HL-60 (cell line): ENCODE measurements at regions not wholly inside any gene's neighbourhood (a gene's known extent, or its start where the extent isn't known, plus 50 kb on each side); places are given as distances from the start of the nearest gene placed in this dataset.

ENCODE experiments used
- GABPA ChIP-seq: IDR thresholded peaks from 2 replicates; pipeline ENCODE4 v1.6.1; 2012; ENCODE audit warnings: low read depth
- POLR2AphosphoS5 ChIP-seq: IDR thresholded peaks from 2 replicates; pipeline ENCODE4 v1.6.1; 2012; ENCODE audit warnings: low read depth
- SPI1 ChIP-seq: IDR thresholded peaks from 2 replicates; pipeline ENCODE4 v1.6.1; 2012; ENCODE audit warnings: low read depth, mild to moderate bottlenecking, borderline replicate concordance
- TF ChIP-seq, protein P1 (sequence below): IDR thresholded peaks from 2 replicates; pipeline ENCODE4 v1.6.1; 2012; ENCODE audit warnings: low read depth; ENCODE audit not compliant: insufficient replicate concordance
- TF ChIP-seq, protein P2 (sequence below): IDR thresholded peaks from one replicate; pipeline ENCODE4 v1.5.1; 2011; ENCODE audit warnings: low read length, control low read depth, inconsistent platforms; ENCODE audit not compliant: insufficient read depth

DNA sequence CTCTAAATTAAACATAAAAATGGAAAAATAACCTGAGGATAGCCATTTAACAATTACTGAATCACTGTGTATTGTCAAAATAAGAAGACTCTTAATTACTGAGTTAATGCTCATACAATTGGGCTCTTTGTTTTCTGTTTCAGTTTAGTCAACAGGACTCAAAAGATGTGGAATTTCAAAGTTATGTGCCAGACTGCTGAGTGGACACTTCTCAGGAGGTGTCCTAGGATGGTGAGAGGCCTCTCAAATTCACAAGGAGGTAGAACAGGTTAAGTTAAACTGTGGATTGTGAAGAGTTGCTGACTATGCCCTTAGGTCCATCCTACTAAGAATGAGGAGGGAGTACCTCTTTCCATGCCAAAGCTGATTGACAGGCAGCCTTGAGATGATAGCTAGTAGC is 157.7 kb upstream of the CHRM2 start:
- TF ChIP-seq, protein P1, sequence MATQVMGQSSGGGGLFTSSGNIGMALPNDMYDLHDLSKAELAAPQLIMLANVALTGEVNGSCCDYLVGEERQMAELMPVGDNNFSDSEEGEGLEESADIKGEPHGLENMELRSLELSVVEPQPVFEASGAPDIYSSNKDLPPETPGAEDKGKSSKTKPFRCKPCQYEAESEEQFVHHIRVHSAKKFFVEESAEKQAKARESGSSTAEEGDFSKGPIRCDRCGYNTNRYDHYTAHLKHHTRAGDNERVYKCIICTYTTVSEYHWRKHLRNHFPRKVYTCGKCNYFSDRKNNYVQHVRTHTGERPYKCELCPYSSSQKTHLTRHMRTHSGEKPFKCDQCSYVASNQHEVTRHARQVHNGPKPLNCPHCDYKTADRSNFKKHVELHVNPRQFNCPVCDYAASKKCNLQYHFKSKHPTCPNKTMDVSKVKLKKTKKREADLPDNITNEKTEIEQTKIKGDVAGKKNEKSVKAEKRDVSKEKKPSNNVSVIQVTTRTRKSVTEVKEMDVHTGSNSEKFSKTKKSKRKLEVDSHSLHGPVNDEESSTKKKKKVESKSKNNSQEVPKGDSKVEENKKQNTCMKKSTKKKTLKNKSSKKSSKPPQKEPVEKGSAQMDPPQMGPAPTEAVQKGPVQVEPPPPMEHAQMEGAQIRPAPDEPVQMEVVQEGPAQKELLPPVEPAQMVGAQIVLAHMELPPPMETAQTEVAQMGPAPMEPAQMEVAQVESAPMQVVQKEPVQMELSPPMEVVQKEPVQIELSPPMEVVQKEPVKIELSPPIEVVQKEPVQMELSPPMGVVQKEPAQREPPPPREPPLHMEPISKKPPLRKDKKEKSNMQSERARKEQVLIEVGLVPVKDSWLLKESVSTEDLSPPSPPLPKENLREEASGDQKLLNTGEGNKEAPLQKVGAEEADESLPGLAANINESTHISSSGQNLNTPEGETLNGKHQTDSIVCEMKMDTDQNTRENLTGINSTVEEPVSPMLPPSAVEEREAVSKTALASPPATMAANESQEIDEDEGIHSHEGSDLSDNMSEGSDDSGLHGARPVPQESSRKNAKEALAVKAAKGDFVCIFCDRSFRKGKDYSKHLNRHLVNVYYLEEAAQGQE = no peak
- TF ChIP-seq, protein P2, sequence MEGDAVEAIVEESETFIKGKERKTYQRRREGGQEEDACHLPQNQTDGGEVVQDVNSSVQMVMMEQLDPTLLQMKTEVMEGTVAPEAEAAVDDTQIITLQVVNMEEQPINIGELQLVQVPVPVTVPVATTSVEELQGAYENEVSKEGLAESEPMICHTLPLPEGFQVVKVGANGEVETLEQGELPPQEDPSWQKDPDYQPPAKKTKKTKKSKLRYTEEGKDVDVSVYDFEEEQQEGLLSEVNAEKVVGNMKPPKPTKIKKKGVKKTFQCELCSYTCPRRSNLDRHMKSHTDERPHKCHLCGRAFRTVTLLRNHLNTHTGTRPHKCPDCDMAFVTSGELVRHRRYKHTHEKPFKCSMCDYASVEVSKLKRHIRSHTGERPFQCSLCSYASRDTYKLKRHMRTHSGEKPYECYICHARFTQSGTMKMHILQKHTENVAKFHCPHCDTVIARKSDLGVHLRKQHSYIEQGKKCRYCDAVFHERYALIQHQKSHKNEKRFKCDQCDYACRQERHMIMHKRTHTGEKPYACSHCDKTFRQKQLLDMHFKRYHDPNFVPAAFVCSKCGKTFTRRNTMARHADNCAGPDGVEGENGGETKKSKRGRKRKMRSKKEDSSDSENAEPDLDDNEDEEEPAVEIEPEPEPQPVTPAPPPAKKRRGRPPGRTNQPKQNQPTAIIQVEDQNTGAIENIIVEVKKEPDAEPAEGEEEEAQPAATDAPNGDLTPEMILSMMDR = no peak
- TF ChIP-seq GABPA (no peak), POLR2AphosphoS5 (no peak), SPI1 (no peak)
